ENCODE measurements at regions not wholly inside any gene's neighbourhood (a gene's known extent, or its start where the extent isn't known, plus 50 kb on each side); places are given as distances from the start of the nearest gene placed in this dataset.

GRCh38 chr4:58209001-58209400 lies 1098.8 kb upstream of the IGFBP7 start:
- TF ChIP-seq POLR2A (IDR thresholded peaks at IDR 0.05), result no peak
- TF ChIP-seq CTCF (IDR thresholded peaks at IDR 0.05), result no peak
- no peak for TF ChIP-seq EP300 (IDR thresholded peaks at IDR 0.05)
